Amniotic stem cell (primary cell): ENCODE measurements at regions not wholly inside any gene's neighbourhood (a gene's known extent, or its start where the extent isn't known, plus 50 kb on each side); places are given as distances from the start of the nearest gene placed in this dataset.

Experiments
- DNase-seq: peaks from one replicate; lab custom pipeline; 2025; lab: John Stamatoyannopoulos, UW

GRCh38 chr13:81791641-81792040, 1450.7 kb upstream of the SPRY2 start:
- no peak for DNase-seq

- no peak for DNase-seq
Observed at GRCh38 chr13:81781471-81781870, 1440.5 kb upstream of the SPRY2 start.

GRCh38 chr13:81779876-81780275, 1439.0 kb upstream of the SPRY2 start:
- no peak for DNase-seq

GRCh38 chr13:81778350-81778749, 1437.4 kb upstream of the SPRY2 start:
- no peak for DNase-seq

- no peak for DNase-seq
Observed at GRCh38 chr13:81773263-81773662, 1432.3 kb upstream of the SPRY2 start.

GRCh38 chr13:81771951-81772350, 1431.0 kb upstream of the SPRY2 start:
- DNase-seq = no peak

- DNase-seq = no peak
Observed at GRCh38 chr13:81770868-81771505, 1430.1 kb upstream of the SPRY2 start.

GRCh38 chr13:81762449-81762848, 1421.5 kb upstream of the SPRY2 start:
- no peak for DNase-seq

- DNase-seq = no peak
Observed at GRCh38 chr13:81760316-81760715, 1419.4 kb upstream of the SPRY2 start.

GRCh38 chr13:81757348-81757970, 1416.5 kb upstream of the SPRY2 start:
- DNase-seq = no peak

GRCh38 chr13:81745391-81745790, 1404.5 kb upstream of the SPRY2 start:
- no peak for DNase-seq

GRCh38 chr13:81738364-81738763, 1397.4 kb upstream of the SPRY2 start:
- no peak for DNase-seq

GRCh38 chr13:81726037-81726726, 1385.3 kb upstream of the SPRY2 start:
- no peak for DNase-seq

GRCh38 chr13:81722456-81722855, 1381.5 kb upstream of the SPRY2 start:
- no peak for DNase-seq

- DNase-seq = no peak
Observed at GRCh38 chr13:81721400-81721799, 1380.5 kb upstream of the SPRY2 start.

- DNase-seq = no peak
Observed at GRCh38 chr13:81714513-81714912, 1373.6 kb upstream of the SPRY2 start.

- DNase-seq = no peak
Observed at GRCh38 chr13:81713201-81713600, 1372.3 kb upstream of the SPRY2 start.

- DNase-seq = no peak
Observed at GRCh38 chr13:81697826-81698225, 1356.9 kb upstream of the SPRY2 start.

GRCh38 chr13:81686877-81687276, 1346.0 kb upstream of the SPRY2 start:
- no peak for DNase-seq

GRCh38 chr13:81683521-81683920, 1342.6 kb upstream of the SPRY2 start:
- no peak for DNase-seq

GRCh38 chr13:81682081-81682630, 1341.2 kb upstream of the SPRY2 start:
- DNase-seq = no peak

- DNase-seq = no peak
Observed at GRCh38 chr13:81677857-81678256, 1336.9 kb upstream of the SPRY2 start.

- no peak for DNase-seq
Observed at GRCh38 chr13:81676008-81676407, 1335.1 kb upstream of the SPRY2 start.
